ENCODE measurements at regions not wholly inside any gene's neighbourhood (a gene's known extent, or its start where the extent isn't known, plus 50 kb on each side); places are given as distances from the start of the nearest gene placed in this dataset.

DNA sequence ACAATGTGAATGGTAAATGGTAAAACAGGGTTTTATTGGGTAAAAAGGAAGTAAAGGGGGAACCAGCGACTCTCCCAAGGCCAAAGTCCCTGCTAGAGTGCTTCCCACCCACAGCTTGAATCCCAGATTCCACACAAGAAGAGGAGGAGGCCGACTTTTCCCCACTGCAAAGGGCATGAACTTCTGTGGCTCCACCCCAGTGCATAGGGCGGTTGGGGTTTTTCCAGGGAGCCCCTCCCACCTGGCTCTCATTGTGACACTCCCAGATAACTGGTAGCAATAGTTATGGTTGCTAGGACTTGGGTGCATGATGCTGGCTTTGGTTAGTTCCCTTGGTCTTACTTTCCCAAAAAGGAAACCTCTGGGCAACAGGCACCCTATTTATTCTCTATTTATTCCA is 666.0 kb upstream of the CA10 start:
- dilution Hi-C loops (cut with MboI; ENCODE audit: extremely low pct_ligation_motif_present, low sequenced_read_pairs) (no loop called here), intact Hi-C loops (cut with micrococcal nuclease) (no loop called here)
- no peaks in the 10 kb centered on the region for H3K9me3 ChIP-seq (replicated peaks; ENCODE audit: control insufficient read depth, insufficient read depth, low read length)
- no peaks in the 10 kb centered on the region for H3K4me1 ChIP-seq (ENCODE audit: control insufficient read depth, extremely low read depth, insufficient read depth, low read length)
- POLR2A ChIA-PET: no interaction called here
- H3K4me2 ChIP-seq (ENCODE audit: insufficient read depth, low read length): no peak overlapping the region
- H3K27ac ChIP-seq (ENCODE audit: insufficient read depth, low read depth, low read length): no peak overlapping the region
- CTCF ChIA-PET: no interaction called here
- no peaks in the 10 kb centered on the region for H3K36me3 ChIP-seq (ENCODE audit: control insufficient read depth in 2 of 2, extremely low read depth in 1 of 2, insufficient read depth in 2 of 2, low read length in 2 of 2)
- H3K9ac ChIP-seq (replicated peaks; ENCODE audit: extremely low read depth, insufficient read depth, low read length): no peak overlapping the region
- H3K27me3 ChIP-seq (ENCODE audit: control insufficient read depth in 2 of 2, insufficient read depth in 2 of 2, low read length in 2 of 2): no peaks in the 10 kb centered on the region
- no peak for DNase-seq (ENCODE audit: low read depth, low spot score)
- no peaks in the 10 kb centered on the region for H3K9me1 ChIP-seq (replicated peaks; ENCODE audit: control insufficient read depth, extremely low read depth, insufficient read depth, low read length)
- TF ChIP-seq JUN (IDR thresholded peaks at IDR 0.05; ENCODE audit: borderline replicate concordance, insufficient read depth, insufficient read length, low read depth) (no peak), FOS (IDR thresholded peaks at IDR 0.05; ENCODE audit: borderline replicate concordance, insufficient read depth, low read length) (no peak), MYC (IDR thresholded peaks at IDR 0.05; ENCODE audit: low read depth, low read length) (no peak), EZH2 (IDR thresholded peaks at IDR 0.05; ENCODE audit: borderline replicate concordance, low read depth, low read length, severe bottlenecking) (no peak), GATA2 (IDR thresholded peaks at IDR 0.05; ENCODE audit: insufficient read depth, insufficient read length, low read depth, low read length) (no peak), POLR2AphosphoS5 (IDR thresholded peaks at IDR 0.05; ENCODE audit: insufficient read depth, low read depth, low read length) (no peak), POLR2A (IDR thresholded peaks at IDR 0.05; ENCODE audit: low read depth, low read length) (no peak)
- TF ChIP-seq, protein P1, sequence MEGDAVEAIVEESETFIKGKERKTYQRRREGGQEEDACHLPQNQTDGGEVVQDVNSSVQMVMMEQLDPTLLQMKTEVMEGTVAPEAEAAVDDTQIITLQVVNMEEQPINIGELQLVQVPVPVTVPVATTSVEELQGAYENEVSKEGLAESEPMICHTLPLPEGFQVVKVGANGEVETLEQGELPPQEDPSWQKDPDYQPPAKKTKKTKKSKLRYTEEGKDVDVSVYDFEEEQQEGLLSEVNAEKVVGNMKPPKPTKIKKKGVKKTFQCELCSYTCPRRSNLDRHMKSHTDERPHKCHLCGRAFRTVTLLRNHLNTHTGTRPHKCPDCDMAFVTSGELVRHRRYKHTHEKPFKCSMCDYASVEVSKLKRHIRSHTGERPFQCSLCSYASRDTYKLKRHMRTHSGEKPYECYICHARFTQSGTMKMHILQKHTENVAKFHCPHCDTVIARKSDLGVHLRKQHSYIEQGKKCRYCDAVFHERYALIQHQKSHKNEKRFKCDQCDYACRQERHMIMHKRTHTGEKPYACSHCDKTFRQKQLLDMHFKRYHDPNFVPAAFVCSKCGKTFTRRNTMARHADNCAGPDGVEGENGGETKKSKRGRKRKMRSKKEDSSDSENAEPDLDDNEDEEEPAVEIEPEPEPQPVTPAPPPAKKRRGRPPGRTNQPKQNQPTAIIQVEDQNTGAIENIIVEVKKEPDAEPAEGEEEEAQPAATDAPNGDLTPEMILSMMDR (IDR thresholded peaks at IDR 0.05; ENCODE audit: extremely low read depth in 1 of 2, insufficient read depth in 1 of 2, low read depth in 1 of 2, low read length in 2 of 2): no peak
- TF ChIP-seq, protein P2, sequence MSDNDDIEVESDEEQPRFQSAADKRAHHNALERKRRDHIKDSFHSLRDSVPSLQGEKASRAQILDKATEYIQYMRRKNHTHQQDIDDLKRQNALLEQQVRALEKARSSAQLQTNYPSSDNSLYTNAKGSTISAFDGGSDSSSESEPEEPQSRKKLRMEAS (IDR thresholded peaks at IDR 0.05; ENCODE audit: insufficient read depth, insufficient read length): no peak
- no TSS peak for BruUV-seq (replicated peaks)
- FAIRE-seq: no peak
- no peak overlapping the region for H3K4me3 ChIP-seq (replicated peaks in 1 of 3; ENCODE audit: insufficient read depth in 1 of 3, low read depth in 1 of 3, low read length in 3 of 3)
- H4K20me1 ChIP-seq (replicated peaks; ENCODE audit: control insufficient read depth, extremely low read depth, insufficient read depth, low read length): no peaks in the 10 kb centered on the region
- H2AFZ ChIP-seq (ENCODE audit: low read depth, low read length): no peak overlapping the region
- no peaks in the 10 kb centered on the region for H3K79me2 ChIP-seq (ENCODE audit: control insufficient read depth, insufficient read depth, low read length)
